NOMO-1 (cell line): ENCODE measurements at regions not wholly inside any gene's neighbourhood (a gene's known extent, or its start where the extent isn't known, plus 50 kb on each side); places are given as distances from the start of the nearest gene placed in this dataset.
A peak's percentile ranks its signal among the peaks of the same experiment; 100 is the strongest.

Experiments
- DNase-seq, 2 experiments: peaks; one replicate each; lab custom pipeline; 2025; ENCODE audit not compliant: unreplicated experiment in 2 of 2; lab: John Stamatoyannopoulos, UW

DNA sequence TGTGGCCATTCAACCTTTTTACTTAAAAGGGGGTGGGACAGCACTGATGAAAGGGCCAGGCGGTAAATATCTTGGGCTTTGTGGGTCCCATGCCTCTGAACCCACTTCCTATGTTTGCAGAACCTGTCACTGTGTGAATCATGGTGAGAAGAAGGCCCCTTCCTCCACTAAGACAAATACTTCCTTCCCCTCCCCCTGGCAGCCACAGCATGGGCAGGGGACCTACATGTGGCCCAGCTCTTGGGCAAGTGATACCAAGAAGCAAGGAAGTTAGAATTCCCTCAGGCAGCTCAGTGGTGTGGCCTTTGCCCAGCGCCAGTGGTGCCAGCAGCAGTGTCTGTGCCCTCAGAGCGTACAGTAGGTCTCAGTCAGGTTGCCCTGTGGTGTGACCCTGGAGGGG lies 168.6 kb downstream of the TRIM33 start:
- peak; percentile 48 to 54 for DNase-seq

DNA sequence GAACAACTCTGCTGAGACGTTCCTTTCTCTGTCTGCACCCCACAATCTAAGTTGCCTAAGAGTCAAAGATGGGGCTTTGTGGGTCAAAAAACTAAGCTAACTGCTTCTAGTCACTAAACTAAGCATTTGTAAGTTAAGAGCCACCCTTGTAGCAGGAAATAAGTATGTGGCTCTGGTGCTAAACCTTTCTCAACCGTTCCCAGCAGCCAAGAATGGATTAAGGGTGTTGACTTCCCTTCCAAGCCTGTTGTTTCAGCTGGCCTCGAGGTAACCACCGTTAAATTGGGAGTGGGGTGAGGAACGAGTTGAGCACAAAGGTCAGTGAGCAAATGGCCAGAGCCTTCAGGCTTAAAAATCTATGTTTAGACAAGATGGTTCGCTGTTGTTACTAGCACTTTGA lies 169.1 kb downstream of the TRIM33 start:
- DNase-seq, result peak; percentile 30 to 44

GRCh38 chr1:114341299-114341698 lies 169.7 kb downstream of the TRIM33 start:
- DNase-seq, result no peak

DNA sequence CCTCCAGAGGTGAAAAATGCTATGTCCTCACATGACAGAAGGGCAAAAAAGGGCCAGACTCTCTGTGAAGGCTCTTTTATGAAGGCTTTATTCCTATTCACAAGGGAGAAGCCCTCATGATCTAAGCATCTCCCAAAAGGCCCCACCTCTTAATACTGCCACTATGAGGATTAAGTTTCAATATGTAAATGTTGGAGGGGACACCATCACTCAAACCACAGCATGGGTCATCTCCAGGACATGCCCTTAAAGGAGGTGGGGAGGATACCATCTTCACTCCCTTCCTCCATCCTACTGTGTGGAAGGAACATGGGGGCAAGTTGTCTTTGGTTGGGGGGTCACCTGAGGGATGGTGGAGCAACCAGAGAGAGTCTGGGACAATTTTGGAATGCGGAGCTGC lies 170.1 kb downstream of the TRIM33 start:
- no peak for DNase-seq

DNA sequence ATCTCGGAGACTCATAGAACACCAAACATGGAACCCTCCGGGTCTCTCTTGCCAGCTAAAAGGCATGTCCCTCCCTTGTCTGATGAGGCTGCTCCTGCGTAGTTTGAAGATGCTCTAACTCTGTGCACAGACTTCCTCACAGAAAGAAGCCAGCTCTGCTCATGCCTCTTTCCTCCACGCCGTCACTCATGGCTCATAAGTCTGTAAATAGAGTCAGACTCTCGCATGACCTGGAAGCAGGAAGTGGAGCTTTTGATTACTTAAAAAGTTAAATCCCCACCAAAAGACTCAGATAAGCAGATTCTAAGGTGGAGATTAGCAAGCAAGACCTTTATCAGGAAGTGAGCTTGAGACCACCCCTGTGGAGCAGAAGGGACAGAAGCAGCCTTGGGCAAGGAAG lies 171.6 kb downstream of the TRIM33 start:
- peak in 1 of 2 experiments; percentile 8 for DNase-seq

- no peak for DNase-seq
These were observed 172.7 kb downstream of the TRIM33 start for GRCh38 chr1:114338191-114338890.

GRCh38 chr1:114337417-114337816 lies 173.6 kb downstream of the TRIM33 start:
- DNase-seq, result no peak

GRCh38 chr1:114336360-114336759 lies 174.6 kb downstream of the TRIM33 start:
- DNase-seq, result peak; percentile 50 to 72

GRCh38 chr1:114335273-114335672 lies 175.7 kb downstream of the TRIM33 start:
- DNase-seq, result no peak

- no peak for DNase-seq
These were observed 176.7 kb downstream of the TRIM33 start for GRCh38 chr1:114334297-114334696.

GRCh38 chr1:114333690-114334089 lies 177.3 kb downstream of the TRIM33 start:
- DNase-seq, result no peak

- DNase-seq, result no peak
These were observed 178.3 kb upstream of the SYT6 start for GRCh38 chr1:114331936-114332335.

GRCh38 chr1:114330451-114330983 lies 176.8 kb upstream of the SYT6 start:
- DNase-seq, result no peak

GRCh38 chr1:114328361-114328904 lies 174.8 kb upstream of the SYT6 start:
- DNase-seq, result no peak

DNA sequence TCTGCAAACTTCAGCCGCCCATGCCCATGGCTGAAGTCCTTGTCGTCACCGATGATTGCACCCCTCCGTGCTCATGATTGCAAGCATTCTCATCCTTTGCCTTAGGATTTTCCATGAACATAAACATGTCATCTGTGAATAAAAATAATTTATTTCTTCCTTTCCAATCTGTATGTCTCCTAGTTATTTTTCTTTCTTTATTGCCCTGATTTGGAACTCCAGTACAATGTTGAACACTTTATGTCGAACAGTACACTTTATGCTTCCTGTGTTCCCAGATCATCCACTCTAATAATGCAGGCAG lies 170.9 kb upstream of the SYT6 start:
- DNase-seq, result no peak

GRCh38 chr1:114323959-114324661 lies 170.4 kb upstream of the SYT6 start:
- DNase-seq, result no peak

- no peak for DNase-seq
These were observed 169.1 kb upstream of the SYT6 start for GRCh38 chr1:114322734-114323133.

DNA sequence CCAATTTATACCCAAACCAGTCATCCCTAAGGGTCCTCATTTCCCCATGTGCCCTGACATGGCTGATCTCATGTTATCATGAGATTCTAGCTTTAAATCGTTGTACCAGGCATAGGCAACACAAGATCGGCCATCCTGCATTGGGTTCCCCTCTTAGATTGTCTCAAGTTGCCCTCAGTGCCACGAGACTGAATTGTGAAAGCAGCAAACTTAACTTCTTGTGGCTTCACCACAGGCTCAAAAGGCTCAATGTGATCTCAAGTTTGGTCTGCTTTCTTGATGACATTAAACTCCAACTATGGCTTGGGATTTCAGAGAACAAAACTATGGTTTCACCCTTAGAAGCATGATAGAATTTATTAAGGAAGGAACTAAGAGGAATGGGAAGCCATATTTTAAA lies 168.5 kb upstream of the SYT6 start:
- DNase-seq, result no peak

GRCh38 chr1:114320586-114320985 lies 166.9 kb upstream of the SYT6 start:
- no peak for DNase-seq

- no peak for DNase-seq
These were observed 165.7 kb upstream of the SYT6 start for GRCh38 chr1:114319418-114319817.

DNA sequence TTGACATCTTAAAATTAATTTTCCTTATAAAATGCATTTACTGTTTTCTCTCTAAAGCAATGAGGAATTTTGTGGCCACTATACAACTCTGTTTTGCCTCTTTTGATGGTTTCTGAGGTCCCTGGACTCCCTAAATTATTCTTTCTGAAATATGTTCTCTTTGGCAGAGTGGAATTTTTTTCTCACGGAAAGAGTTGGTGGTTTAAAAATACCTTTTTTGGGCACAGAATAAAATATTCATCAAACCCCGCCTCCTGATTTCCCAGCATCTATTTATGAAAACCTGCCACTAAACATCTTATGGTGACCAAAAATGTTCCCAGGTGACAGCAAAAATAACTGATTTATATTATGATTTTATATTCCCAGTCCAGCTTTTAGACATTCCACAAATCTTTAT lies 165.3 kb upstream of the SYT6 start:
- DNase-seq, result no peak

GRCh38 chr1:114316204-114316603 lies 162.5 kb upstream of the SYT6 start:
- no peak for DNase-seq
